Islet precursor cell (in vitro differentiated cells): ENCODE measurements at regions not wholly inside any gene's neighbourhood (a gene's known extent, or its start where the extent isn't known, plus 50 kb on each side); places are given as distances from the start of the nearest gene placed in this dataset.
"Not testable (repeated sequence)": the region's sequence is repeated elsewhere in the genome, so short reads cannot be mapped to it uniquely, and the experiment has no call there.

Experiments used
- DNase-seq: peaks from one replicate; pipeline ENCODE4 v3.0.0-alpha.2; 2018

GRCh38 chr22:42217752-42218280, 52.6 kb downstream of the TCF20 start:
- no peak for DNase-seq

- no peak for DNase-seq
These were observed 53.3 kb downstream of the TCF20 start for GRCh38 chr22:42217019-42217751.

GRCh38 chr22:42214633-42215415, 55.6 kb downstream of the TCF20 start:
- DNase-seq = no peak

GRCh38 chr22:42208362-42208761, 62.1 kb downstream of the TCF20 start:
- DNase-seq = no peak

- DNase-seq = no peak
These were observed 62.5 kb downstream of the TCF20 start for GRCh38 chr22:42207918-42208317.

- DNase-seq = no peak
These were observed 66.8 kb downstream of the TCF20 start for GRCh38 chr22:42203609-42204008.

GRCh38 chr22:42202669-42203068, 67.8 kb downstream of the TCF20 start:
- DNase-seq = no peak

- no peak for DNase-seq
These were observed 68.4 kb downstream of the TCF20 start for GRCh38 chr22:42202048-42202447.

GRCh38 chr22:42199025-42199424, 68.4 kb upstream of the CYP2D6 start:
- DNase-seq = no peak

- DNase-seq = no peak
These were observed 67.6 kb upstream of the CYP2D6 start for GRCh38 chr22:42198226-42198625.

GRCh38 chr22:42196454-42196853, 65.8 kb upstream of the CYP2D6 start:
- no peak for DNase-seq

- no peak for DNase-seq
These were observed 64.3 kb upstream of the CYP2D6 start for GRCh38 chr22:42194953-42195352.

- no peak for DNase-seq
These were observed 63.7 kb upstream of the CYP2D6 start for GRCh38 chr22:42194104-42194851.

- DNase-seq = no peak
These were observed 61.9 kb upstream of the CYP2D6 start for GRCh38 chr22:42192547-42192946.

GRCh38 chr22:42190274-42190673, 59.7 kb upstream of the CYP2D6 start:
- no peak for DNase-seq

- DNase-seq = no peak
These were observed 59.2 kb upstream of the CYP2D6 start for GRCh38 chr22:42189761-42190160.

- DNase-seq = peak; percentile 63
These were observed 58.3 kb upstream of the CYP2D6 start for GRCh38 chr22:42188808-42189447.

- DNase-seq = no peak
These were observed 57.0 kb upstream of the CYP2D6 start for GRCh38 chr22:42187646-42188045.

GRCh38 chr22:42185915-42186439, 55.4 kb upstream of the CYP2D6 start:
- DNase-seq = no peak

- DNase-seq = no peak
These were observed 54.2 kb upstream of the CYP2D6 start for GRCh38 chr22:42184852-42185251.

GRCh38 chr22:42183461-42184059, 53.0 kb upstream of the CYP2D6 start:
- DNase-seq = not testable (repeated sequence)

- DNase-seq = no peak
These were observed 49.8 kb upstream of the CYP2D6 start for GRCh38 chr22:42180349-42180842.
